A673 (cell line): ENCODE measurements at regions not wholly inside any gene's neighbourhood (a gene's known extent, or its start where the extent isn't known, plus 50 kb on each side); places are given as distances from the start of the nearest gene placed in this dataset.

Experiments used
- BruUV-seq: library from RNA; stranded (reverse); fragments of 400-500 nt; replicated peaks from 2 replicates; lab custom pipeline; 2021; lab: Mats Ljungman, UMichigan
- CTCF ChIA-PET: fragments of 300-600 bp; sonication (Branson Sonifier 250); formaldehyde crosslinking; loops from one replicate; lab custom pipeline; 2022; ENCODE audit warnings: antibody characterized with exemption; lab: Charles Lee
- POLR2A ChIA-PET: fragments of 300-600 bp; sonication (Branson Sonifier 250); formaldehyde crosslinking; loops from one replicate; lab custom pipeline; 2022; ENCODE audit warnings: antibody characterized with exemption; ENCODE audit not compliant: low non-redundant PET; lab: Charles Lee
- DNase-seq: peaks from one replicate; pipeline ENCODE4 v3.0.0-alpha.2; 2015; ENCODE audit warnings: low spot score
- H3K27ac ChIP-seq: fragments of 200-600 bp; sonication (generic); 2 replicates; pipeline ENCODE4 v1.5.1; 2016; ENCODE audit warnings: mixed run types, low read depth, mild to moderate bottlenecking, mixed read lengths, antibody characterized with exemption, low read length; ENCODE audit not compliant: poor library complexity, severe bottlenecking
- H3K27me3 ChIP-seq: fragments of 200-600 bp; sonication (generic); replicated peaks from 2 replicates; pipeline ENCODE4 v1.6.1; 2017; ENCODE audit warnings: mixed run types, low read depth, mild to moderate bottlenecking, mixed read lengths, antibody characterized with exemption, low read length; ENCODE audit not compliant: insufficient read depth, poor library complexity
- H3K36me3 ChIP-seq: fragments of 200-600 bp; sonication (generic); 2 replicates; pipeline ENCODE4 v1.6.1; 2016; ENCODE audit warnings: mixed run types, mild to moderate bottlenecking, mixed read lengths, antibody characterized with exemption, low read length; ENCODE audit not compliant: insufficient read depth, poor library complexity, severe bottlenecking
- H3K4me1 ChIP-seq: fragments of 200-600 bp; sonication (generic); 2 replicates; pipeline ENCODE4 v1.6.1; 2017; ENCODE audit warnings: mixed run types, mild to moderate bottlenecking, mixed read lengths, antibody characterized with exemption, low read length; ENCODE audit not compliant: insufficient read depth, poor library complexity, severe bottlenecking
- H3K4me3 ChIP-seq: fragments of 200-600 bp; sonication (generic); 2 replicates; pipeline ENCODE4 v1.5.1; 2016; ENCODE audit warnings: low read depth, mixed run types, mild to moderate bottlenecking, mixed read lengths, low read length; ENCODE audit not compliant: poor library complexity, severe bottlenecking
- H3K9me3 ChIP-seq: fragments of 200-600 bp; sonication (generic); 2 replicates; pipeline ENCODE4 v1.6.1; 2016; ENCODE audit warnings: mixed run types, low read depth, mild to moderate bottlenecking, mixed read lengths, antibody characterized with exemption, low read length; ENCODE audit not compliant: poor library complexity, severe bottlenecking
- EZH2 ChIP-seq: fragments of 200-600 bp; sonication (generic); IDR thresholded peaks from 2 replicates; pipeline ENCODE4 v1.6.1; 2017; ENCODE audit warnings: borderline replicate concordance, low read depth, mild to moderate bottlenecking, mixed read lengths, antibody characterized with exemption, low read length; ENCODE audit not compliant: poor library complexity, severe bottlenecking
- intact Hi-C: fragments of 100-400 bp; cut with micrococcal nuclease; formaldehyde crosslinking; loops from one replicate; pipeline ENCODE4 v1.10.0; 2022; ENCODE audit not compliant: unreplicated experiment
- TF ChIP-seq, protein P1 (sequence below): fragments of 300-800, 200-600 bp; sonication (generic); conservative IDR thresholded peaks from 2 replicates; pipeline ENCODE4 v1.5.1; 2017; ENCODE audit warnings: low read depth, mild to moderate bottlenecking, antibody characterized with exemption, low read length, moderate library complexity, mixed read lengths

DNA sequence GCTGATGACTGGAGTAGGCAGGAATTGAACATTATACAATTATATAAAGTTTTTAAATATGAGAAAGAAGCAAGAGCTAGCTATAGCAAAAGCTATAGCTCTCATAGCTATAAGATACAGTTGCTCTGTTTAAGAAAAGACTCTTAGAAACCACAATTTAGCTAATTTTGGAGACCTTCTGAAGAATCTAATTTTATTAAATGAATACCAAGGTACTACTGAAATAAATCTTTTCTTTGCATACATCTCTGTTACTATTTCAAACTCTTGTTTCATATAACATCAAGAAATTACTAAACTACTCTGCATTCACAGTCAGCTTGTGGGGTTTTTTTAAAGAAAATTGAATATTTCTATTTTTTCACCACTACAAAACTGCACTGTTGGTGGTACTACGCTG is 568.7 kb upstream of the MARCKS start:
- Histone ChIP-seq H3K36me3 (no peaks in the 10 kb centered on the region), H3K4me3 (no peak overlapping the region), H3K4me1 (no peaks in the 10 kb centered on the region), H3K27me3 (no peaks in the 10 kb centered on the region), H3K27ac (no peak overlapping the region), H3K9me3 (peaks cover 11% of the 10 kb centered on the region)
- CTCF ChIA-PET: no interaction called here
- BruUV-seq: no TSS peak
- intact Hi-C loops: no loop called here
- TF ChIP-seq, protein P1, sequence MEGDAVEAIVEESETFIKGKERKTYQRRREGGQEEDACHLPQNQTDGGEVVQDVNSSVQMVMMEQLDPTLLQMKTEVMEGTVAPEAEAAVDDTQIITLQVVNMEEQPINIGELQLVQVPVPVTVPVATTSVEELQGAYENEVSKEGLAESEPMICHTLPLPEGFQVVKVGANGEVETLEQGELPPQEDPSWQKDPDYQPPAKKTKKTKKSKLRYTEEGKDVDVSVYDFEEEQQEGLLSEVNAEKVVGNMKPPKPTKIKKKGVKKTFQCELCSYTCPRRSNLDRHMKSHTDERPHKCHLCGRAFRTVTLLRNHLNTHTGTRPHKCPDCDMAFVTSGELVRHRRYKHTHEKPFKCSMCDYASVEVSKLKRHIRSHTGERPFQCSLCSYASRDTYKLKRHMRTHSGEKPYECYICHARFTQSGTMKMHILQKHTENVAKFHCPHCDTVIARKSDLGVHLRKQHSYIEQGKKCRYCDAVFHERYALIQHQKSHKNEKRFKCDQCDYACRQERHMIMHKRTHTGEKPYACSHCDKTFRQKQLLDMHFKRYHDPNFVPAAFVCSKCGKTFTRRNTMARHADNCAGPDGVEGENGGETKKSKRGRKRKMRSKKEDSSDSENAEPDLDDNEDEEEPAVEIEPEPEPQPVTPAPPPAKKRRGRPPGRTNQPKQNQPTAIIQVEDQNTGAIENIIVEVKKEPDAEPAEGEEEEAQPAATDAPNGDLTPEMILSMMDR: no peak
- no peak for TF ChIP-seq EZH2
- no peak for DNase-seq
- POLR2A ChIA-PET: no interaction called here

DNA sequence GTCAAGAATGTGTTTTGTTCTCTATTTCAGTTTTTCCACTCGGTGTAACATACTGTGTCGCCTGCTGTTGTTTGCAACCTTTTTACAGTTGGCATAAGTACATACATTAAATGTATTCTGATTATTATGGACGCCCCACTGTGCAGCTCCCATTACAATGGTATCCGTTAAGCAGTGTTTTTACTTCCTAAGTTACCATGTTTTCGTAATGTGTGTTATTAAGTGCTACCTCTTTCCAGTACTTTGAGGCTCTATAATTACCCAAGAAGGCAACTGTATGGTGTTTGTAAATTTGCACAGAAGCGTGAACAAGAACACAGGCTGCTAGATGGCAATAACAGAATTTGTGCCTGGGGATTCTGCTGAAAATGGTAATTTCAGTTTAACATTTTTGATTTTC is 568.0 kb upstream of the MARCKS start:
- no peak for TF ChIP-seq EZH2
- TF ChIP-seq, protein P1: no peak
- ChIA-PET CTCF (no interaction called here), POLR2A (no interaction called here)
- Histone ChIP-seq H3K27me3 (no peaks in the 10 kb centered on the region), H3K36me3 (no peaks in the 10 kb centered on the region), H3K4me1 (no peaks in the 10 kb centered on the region), H3K27ac (no peak overlapping the region), H3K4me3 (no peak overlapping the region), H3K9me3 (peaks cover 11% of the 10 kb centered on the region)
- intact Hi-C loops: no loop called here
- BruUV-seq: no TSS peak
- DNase-seq: peak; percentile 11

DNA sequence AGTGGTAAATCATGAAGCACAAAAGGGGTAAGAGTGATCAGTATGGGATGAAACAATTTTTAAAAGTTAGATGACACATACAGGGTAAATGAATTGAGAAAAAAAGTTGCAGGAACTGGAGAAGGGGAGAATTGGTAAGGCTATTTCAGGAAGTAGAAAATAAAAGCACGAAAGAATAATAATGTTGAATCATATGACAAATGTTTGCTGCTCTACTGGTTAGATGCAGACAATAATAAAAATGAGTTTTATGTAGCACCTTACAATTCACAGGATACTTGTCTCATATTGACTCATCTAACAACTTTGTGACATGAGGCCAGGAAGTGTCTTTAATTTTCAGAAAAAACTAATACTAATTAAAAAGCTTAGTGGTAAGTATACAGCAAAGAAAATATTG is 566.5 kb upstream of the MARCKS start:
- ChIA-PET CTCF (no interaction called here), POLR2A (no interaction called here)
- no peaks in the 10 kb centered on the region for H3K4me1 ChIP-seq
- TF ChIP-seq, protein P1: no peak
- no peak for TF ChIP-seq EZH2
- H3K36me3 ChIP-seq: no peaks in the 10 kb centered on the region
- intact Hi-C loops: no loop called here
- no peak for DNase-seq
- BruUV-seq: no TSS peak
- H3K9me3 ChIP-seq: peaks cover 9% of the 10 kb centered on the region
- H3K4me3 ChIP-seq: no peak overlapping the region
- no peak overlapping the region for H3K27ac ChIP-seq
- H3K27me3 ChIP-seq: no peaks in the 10 kb centered on the region
